Esophagus squamous epithelium (tissue), 5 donors: ENCODE measurements at regions not wholly inside any gene's neighbourhood (a gene's known extent, or its start where the extent isn't known, plus 50 kb on each side); places are given as distances from the start of the nearest gene placed in this dataset.
"Not testable (repeated sequence)": the region's sequence is repeated elsewhere in the genome, so short reads cannot be mapped to it uniquely, and the experiment has no call there.

Experiments used
- DNase-seq: peaks from one replicate; lab custom pipeline; 2025; lab: John Stamatoyannopoulos, UW
- H3K27ac ChIP-seq, 4 donors: fragments of 200-600 bp; sonication (generic); one replicate each; pipeline ENCODE4 v1.5.1; 2016 to 2019; ENCODE audit warnings: mild to moderate bottlenecking in 1 of 4
- H3K27me3 ChIP-seq, 4 donors: fragments of 200-600 bp; sonication (generic); 1 replicate in 3 of 4; 2 replicates in 1 of 4; pipeline versions ENCODE4 v1.5.1 to v1.6.0; 2017 to 2021; ENCODE audit warnings: antibody characterized with exemption in 1 of 4
- H3K36me3 ChIP-seq, 3 donors: fragments of 200-600 bp; sonication (generic); one replicate each; pipeline ENCODE4 v1.5.1; 2016 to 2019
- H3K4me1 ChIP-seq, 3 donors: fragments of 200-600 bp; sonication (generic); one replicate each; pipeline ENCODE4 v1.5.1; 2017 to 2019
- H3K4me3 ChIP-seq, 4 donors: fragments of 200-600 bp; sonication (generic); 1 replicate in 3 of 4; 2 replicates in 1 of 4; pipeline ENCODE4 v1.5.1; 2016 to 2019; ENCODE audit warnings: mild to moderate bottlenecking in 2 of 4, moderate library complexity in 1 of 4
- H3K9me3 ChIP-seq, 3 donors: fragments of 200-600 bp; sonication (generic); one replicate each; pipeline ENCODE4 v1.5.1; 2016 to 2019
- CTCF ChIP-seq, 6 experiments: fragments of 450-650 bp in 4 of 6; fragments of 200-600 bp in 2 of 6; sonication (generic) in 2 of 6; IDR thresholded peaks; one replicate each; pipeline ENCODE4 v1.5.1; 2016 to 2019; ENCODE audit warnings: antibody characterized with exemption in 6 of 6, mild to moderate bottlenecking in 4 of 6, moderate library complexity in 4 of 6
- POLR2A ChIP-seq, 4 donors: fragments of 450-650 bp; IDR thresholded peaks; one replicate each; pipeline ENCODE4 v1.6.1; 2017; ENCODE audit warnings: antibody characterized with exemption in 4 of 4, mild to moderate bottlenecking in 4 of 4, moderate library complexity in 3 of 4
- WGBS, 2 donors: methylation state at CpG; one replicate each; pipeline ENCODE4 v1.1.5; 2018; 5-methylcytosine and 5-hydroxymethylcytosine counted together
- intact Hi-C: fragments of 100-400 bp; cut with DNase I; formaldehyde crosslinking; loops from one replicate; pipeline ENCODE4 v1.15.0; 2022
- donor health status: DM: yes; HTN: yes; CAD: no.

DNA sequence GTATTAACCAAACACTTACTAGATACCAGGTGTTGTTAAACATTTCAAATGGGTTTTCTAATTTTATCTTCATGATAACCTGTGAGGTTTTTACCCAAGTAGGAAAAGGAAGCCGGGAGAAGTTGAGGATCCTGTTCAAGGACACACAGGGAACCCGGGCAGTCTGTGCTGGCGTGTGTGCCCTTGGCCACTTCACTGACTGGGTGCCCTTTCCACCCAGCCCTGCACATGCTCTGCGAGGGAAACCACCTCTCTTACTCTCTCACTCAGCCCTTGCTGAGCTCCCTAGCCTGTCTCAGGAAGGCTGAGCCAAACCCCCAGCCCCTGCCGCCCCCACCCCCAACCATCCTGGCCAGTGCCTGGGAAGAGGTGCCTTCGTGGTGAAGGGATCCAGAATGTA lies 51.8 kb downstream of the TEX44 start:
- WGBS, 2 donors, result 73% methylated on average over 5 of the region's 6 CpGs
- H3K4me1 ChIP-seq, result peaks cover 20 to 80% (median 38%) of the 10 kb centered on the region in 3 donors

GRCh38 chr2:231646476-231646875 lies 53.8 kb downstream of the TEX44 start:
- no peaks in the 10 kb centered on the region for H3K27me3 ChIP-seq
- DNase-seq, result no peak
- H3K4me1 ChIP-seq, result peaks cover 10 to 67% (median 26%) of the 10 kb centered on the region in 3 donors
- no peaks in the 10 kb centered on the region for H3K36me3 ChIP-seq
- WGBS, 2 donors, result 43 to 60% methylated on average over 6 of the region's 6 CpGs
- H3K27ac ChIP-seq, result peak overlapping the region in 3 of 4 donors; percentile 51 to 62 (median 58)
- intact Hi-C loops, result no loop called here
- TF ChIP-seq POLR2A (IDR thresholded peaks at IDR 0.05) (no peak), CTCF (IDR thresholded peaks at IDR 0.05) (no peak)
- no peak overlapping the region for H3K4me3 ChIP-seq
- no peaks in the 10 kb centered on the region for H3K9me3 ChIP-seq

More for the DNA sequence above, 51.8 kb downstream of the TEX44 start:
- intact Hi-C loops, result no loop called here
- H3K27ac ChIP-seq, result peak overlapping the region; percentile 67 to 96 (median 93)
- H3K4me3 ChIP-seq, result no peak overlapping the region
- TF ChIP-seq CTCF (IDR thresholded peaks at IDR 0.05), result no peak
- no peak for TF ChIP-seq POLR2A (IDR thresholded peaks at IDR 0.05)
- DNase-seq, result no peak
- no peaks in the 10 kb centered on the region for H3K36me3 ChIP-seq
- no peaks in the 10 kb centered on the region for H3K27me3 ChIP-seq
- no peaks in the 10 kb centered on the region for H3K9me3 ChIP-seq

DNA sequence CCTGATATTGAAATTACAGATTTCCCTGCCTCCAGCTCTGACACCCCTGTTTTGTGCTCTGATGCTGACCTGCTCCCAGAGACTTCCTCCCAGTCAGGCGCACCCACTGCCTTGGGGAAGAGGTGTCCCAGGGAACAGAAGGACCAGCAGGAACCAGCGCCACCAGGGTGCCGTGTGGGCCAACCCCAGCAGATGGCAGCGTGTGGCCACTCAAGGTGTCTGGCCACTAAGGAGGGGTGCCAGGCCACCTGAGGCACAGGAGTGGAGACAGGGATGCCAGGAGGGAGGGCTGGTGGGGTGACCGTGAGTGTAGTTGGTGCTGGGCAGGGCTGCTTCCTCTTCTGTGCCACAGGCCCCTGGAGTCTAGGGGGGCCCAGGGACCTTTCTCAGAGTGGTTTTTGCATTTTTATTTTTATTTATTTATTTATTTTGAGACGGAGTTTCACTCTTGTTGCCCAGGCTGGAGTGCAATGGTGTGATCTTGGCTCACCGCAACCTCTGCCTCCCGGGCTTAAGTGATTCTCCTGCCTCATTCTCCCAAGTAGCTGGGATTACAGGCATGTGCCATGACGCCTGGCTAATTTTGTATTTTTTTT lies 56.0 kb downstream of the TEX44 start:
- no peaks in the 10 kb centered on the region for H3K9me3 ChIP-seq
- H3K27me3 ChIP-seq, result no peaks in the 10 kb centered on the region
- WGBS, 2 donors, result 46 to 54% methylated on average over 6 to 7 of the region's 9 CpGs
- no peaks in the 10 kb centered on the region for H3K36me3 ChIP-seq
- no peak for TF ChIP-seq POLR2A (IDR thresholded peaks at IDR 0.05)
- TF ChIP-seq CTCF (IDR thresholded peaks at IDR 0.05), result peak; percentile 39 to 87 (median 69)
- H3K4me1 ChIP-seq, result peaks cover 2 to 46% (median 9%) of the 10 kb centered on the region in 3 donors
- H3K27ac ChIP-seq, result no peak overlapping the region
- DNase-seq, result no peak
- H3K4me3 ChIP-seq, result no peak overlapping the region
- intact Hi-C loops, result no loop called here

- H3K36me3 ChIP-seq, H3K9me3 ChIP-seq, H3K27ac ChIP-seq, intact Hi-C loops, H3K27me3 ChIP-seq, H3K4me3 ChIP-seq, DNase-seq: not testable (repeated sequence)
- peaks cover 0 to 30% (median 3%) of the 10 kb centered on the region in 3 donors for H3K4me1 ChIP-seq
- WGBS, 2 donors, result 70 to 85% methylated on average over 7 to 8 of the region's 8 CpGs
Observed at GRCh38 chr2:231651561-231651960, 56.8 kb upstream of the PTMA start.

DNA sequence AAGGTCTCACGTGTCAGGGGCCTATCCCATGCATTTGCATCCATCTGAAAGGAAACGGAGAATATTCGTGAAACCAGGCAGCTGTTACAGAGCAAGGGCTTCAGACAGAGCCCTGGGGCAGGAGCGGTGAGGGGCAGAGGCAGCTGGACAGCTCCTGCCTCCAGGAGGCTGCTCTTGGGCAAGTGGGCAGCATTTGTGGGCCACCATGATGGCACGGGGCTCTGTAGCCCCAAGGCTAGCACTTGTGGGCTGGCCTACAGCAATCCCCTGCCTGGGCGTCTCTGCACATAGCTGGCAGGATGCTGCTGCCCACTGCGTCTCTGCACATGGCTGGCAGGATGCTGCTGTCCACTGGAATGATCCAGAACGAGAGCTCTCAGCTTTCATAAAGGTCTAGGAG lies 52.8 kb upstream of the PTMA start:
- Histone ChIP-seq H3K9me3 (no peaks in the 10 kb centered on the region), H3K27ac (no peak overlapping the region), H3K4me3 (no peak overlapping the region), H3K4me1 (peaks cover 5 to 33% (median 6%) of the 10 kb centered on the region in 3 donors), H3K27me3 (no peaks in the 10 kb centered on the region), H3K36me3 (no peaks in the 10 kb centered on the region)
- no peak for DNase-seq
- WGBS, 2 donors, result 80 to 82% methylated on average over 2 to 8 of the region's 8 CpGs
- TF ChIP-seq CTCF (IDR thresholded peaks at IDR 0.05) (no peak), POLR2A (IDR thresholded peaks at IDR 0.05) (no peak)
- intact Hi-C loops, result no loop called here
